ENCODE measurements at regions not wholly inside any gene's neighbourhood (a gene's known extent, or its start where the extent isn't known, plus 50 kb on each side); places are given as distances from the start of the nearest gene placed in this dataset.

- H3K4me3 ChIP-seq (ENCODE audit: low read depth, low read length), result no peak overlapping the region
- H3K36me3 ChIP-seq (replicated peaks), result no peaks in the 10 kb centered on the region
- no peak overlapping the region for H3K27ac ChIP-seq
- no peak for TF ChIP-seq CTCF (IDR thresholded peaks at IDR 0.05; ENCODE audit: low read depth, low read length, missing control alignments)
- in situ Hi-C loops (cut with HindIII; ENCODE audit: low pct_ligation_motif_present, low sequenced_read_pairs), result no loop called here
- H3K27me3 ChIP-seq (replicated peaks), result no peaks in the 10 kb centered on the region
- DNase-seq, result no peak
These were observed 90.3 kb upstream of the FAM174B start for GRCh38 chr15:92745845-92746271.

- Histone ChIP-seq H3K27ac (no peak overlapping the region), H3K4me3 (ENCODE audit: low read depth, low read length) (no peak overlapping the region), H3K27me3 (replicated peaks) (no peaks in the 10 kb centered on the region), H3K36me3 (replicated peaks) (no peaks in the 10 kb centered on the region)
- TF ChIP-seq CTCF (IDR thresholded peaks at IDR 0.05; ENCODE audit: low read depth, low read length, missing control alignments), result no peak
- DNase-seq, result no peak
- in situ Hi-C loops (cut with HindIII; ENCODE audit: low pct_ligation_motif_present, low sequenced_read_pairs), result no loop called here
These were observed 91.5 kb upstream of the FAM174B start for GRCh38 chr15:92747047-92747446.

- H3K27me3 ChIP-seq (replicated peaks), result no peaks in the 10 kb centered on the region
- DNase-seq, result no peak
- no peak for TF ChIP-seq CTCF (IDR thresholded peaks at IDR 0.05; ENCODE audit: low read depth, low read length, missing control alignments)
- H3K36me3 ChIP-seq (replicated peaks), result no peaks in the 10 kb centered on the region
- H3K27ac ChIP-seq, result no peak overlapping the region
- no peak overlapping the region for H3K4me3 ChIP-seq (ENCODE audit: low read depth, low read length)
- in situ Hi-C loops (cut with HindIII; ENCODE audit: low pct_ligation_motif_present, low sequenced_read_pairs), result no loop called here
These were observed 93.6 kb upstream of the FAM174B start for GRCh38 chr15:92749216-92749615.

GRCh38 chr15:92749946-92750345, 94.4 kb upstream of the FAM174B start:
- Histone ChIP-seq H3K36me3 (replicated peaks) (no peaks in the 10 kb centered on the region), H3K27ac (no peak overlapping the region), H3K27me3 (replicated peaks) (no peaks in the 10 kb centered on the region), H3K4me3 (ENCODE audit: low read depth, low read length) (no peak overlapping the region)
- DNase-seq, result no peak
- TF ChIP-seq CTCF (IDR thresholded peaks at IDR 0.05; ENCODE audit: low read depth, low read length, missing control alignments), result no peak
- in situ Hi-C loops (cut with HindIII; ENCODE audit: low pct_ligation_motif_present, low sequenced_read_pairs), result no loop called here

- DNase-seq, result no peak
- Histone ChIP-seq H3K27ac (no peak overlapping the region), H3K4me3 (ENCODE audit: low read depth, low read length) (no peak overlapping the region), H3K27me3 (replicated peaks) (no peaks in the 10 kb centered on the region), H3K36me3 (replicated peaks) (no peaks in the 10 kb centered on the region)
- TF ChIP-seq CTCF (IDR thresholded peaks at IDR 0.05; ENCODE audit: low read depth, low read length, missing control alignments), result no peak
- in situ Hi-C loops (cut with HindIII; ENCODE audit: low pct_ligation_motif_present, low sequenced_read_pairs), result no loop called here
These were observed 96.0 kb upstream of the FAM174B start for GRCh38 chr15:92751528-92751927.

GRCh38 chr15:92753591-92753990, 98.0 kb upstream of the FAM174B start:
- in situ Hi-C loops (cut with HindIII; ENCODE audit: low pct_ligation_motif_present, low sequenced_read_pairs), result no loop called here
- no peak for TF ChIP-seq CTCF (IDR thresholded peaks at IDR 0.05; ENCODE audit: low read depth, low read length, missing control alignments)
- no peak overlapping the region for H3K4me3 ChIP-seq (ENCODE audit: low read depth, low read length)
- no peaks in the 10 kb centered on the region for H3K27me3 ChIP-seq (replicated peaks)
- DNase-seq, result no peak
- H3K36me3 ChIP-seq (replicated peaks), result no peaks in the 10 kb centered on the region
- H3K27ac ChIP-seq, result no peak overlapping the region

All from brain microvascular endothelial cell (primary cell).